GM21717 (cell line): ENCODE measurements at regions not wholly inside any gene's neighbourhood (a gene's known extent, or its start where the extent isn't known, plus 50 kb on each side); places are given as distances from the start of the nearest gene placed in this dataset.
"Not testable (repeated sequence)": the region's sequence is repeated elsewhere in the genome, so short reads cannot be mapped to it uniquely, and the experiment has no call there.

Source experiments
- ATAC-seq: cut with Tn5 transposase; IDR thresholded peaks from one replicate; pipeline ENCODE4 v1.9.1; 2021; ENCODE audit warnings: mild to moderate bottlenecking, moderate library complexity; ENCODE audit not compliant: unreplicated experiment

GRCh38 chr15:95119041-95119610, 887.8 kb downstream of the MCTP2 start:
- ATAC-seq: no peak

GRCh38 chr15:95120595-95120994, 889.2 kb downstream of the MCTP2 start:
- no peak for ATAC-seq

- ATAC-seq: no peak
Observed at GRCh38 chr15:95121191-95121590, 889.8 kb downstream of the MCTP2 start.

- ATAC-seq: no peak
Observed at GRCh38 chr15:95125803-95126202, 894.4 kb downstream of the MCTP2 start.

- ATAC-seq: no peak
Observed at GRCh38 chr15:95127356-95127755, 896.0 kb downstream of the MCTP2 start.

- no peak for ATAC-seq
Observed at GRCh38 chr15:95129574-95129973, 898.2 kb downstream of the MCTP2 start.

DNA sequence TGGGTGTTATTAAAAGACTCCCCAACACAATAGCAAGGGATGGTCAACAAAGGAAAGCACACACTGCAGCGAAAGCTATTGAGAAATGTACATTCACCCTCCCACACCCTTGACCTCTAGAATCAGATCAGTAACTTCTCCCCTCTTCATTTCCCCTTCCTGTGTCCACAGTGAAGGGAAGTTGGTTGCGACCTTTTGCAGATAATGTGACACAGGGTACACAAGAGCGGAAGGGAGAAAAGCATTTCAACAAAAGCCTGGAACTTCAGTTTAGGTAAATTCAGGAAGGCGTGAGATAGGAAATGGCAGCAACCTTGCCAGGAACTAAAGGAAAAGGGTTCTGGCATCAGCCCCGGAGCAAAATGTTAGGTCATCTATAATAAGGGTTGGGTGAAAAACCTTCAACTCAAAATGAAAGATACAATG, 899.8 kb downstream of the MCTP2 start:
- no peak for ATAC-seq

DNA sequence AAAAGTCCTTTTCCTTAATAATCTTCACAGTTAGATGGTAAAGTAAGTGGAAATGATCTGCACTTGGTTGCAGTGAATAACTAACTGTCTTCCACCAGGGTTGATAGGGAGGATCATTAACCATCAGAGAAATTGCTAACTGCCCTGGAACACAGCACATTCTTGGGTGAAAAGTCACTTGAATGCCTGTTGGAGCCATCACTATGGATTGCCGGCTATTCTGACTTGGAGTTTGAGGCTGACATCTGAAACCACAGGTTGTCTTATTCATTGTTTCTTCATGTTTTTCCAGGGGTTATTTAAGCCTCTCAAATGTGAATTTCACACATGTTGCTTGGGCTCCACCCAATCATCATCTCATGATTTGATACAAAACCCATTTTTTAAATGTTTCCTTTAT, 901.4 kb downstream of the MCTP2 start:
- no peak for ATAC-seq

GRCh38 chr15:95134431-95135110, 903.2 kb downstream of the MCTP2 start:
- ATAC-seq: no peak

- ATAC-seq: no peak
Observed at GRCh38 chr15:95138604-95139270, 907.4 kb downstream of the MCTP2 start.

- ATAC-seq: no peak
Observed at GRCh38 chr15:95141486-95141885, 910.1 kb downstream of the MCTP2 start.

DNA sequence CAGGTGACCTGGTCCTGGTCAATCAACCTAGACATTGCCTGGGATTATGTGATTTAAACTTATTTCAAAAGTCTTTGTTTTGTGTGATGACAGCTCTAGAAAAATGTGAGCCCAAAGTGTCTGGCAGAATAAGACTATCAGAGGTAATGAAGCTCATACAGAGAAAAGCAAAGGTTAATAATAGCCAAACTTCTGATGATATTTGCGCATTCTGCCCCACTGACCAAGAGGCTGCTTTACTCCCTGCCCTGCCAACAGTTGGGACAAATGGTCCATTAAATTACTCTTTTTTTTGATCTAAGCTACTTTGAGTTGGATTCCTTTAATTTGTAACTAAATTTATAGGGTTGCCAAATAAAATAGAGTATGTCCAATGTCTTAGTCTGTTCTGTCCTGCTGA, 911.2 kb downstream of the MCTP2 start:
- ATAC-seq: no peak

- ATAC-seq: no peak
Observed at GRCh38 chr15:95146481-95146880, 915.1 kb downstream of the MCTP2 start.

GRCh38 chr15:95148183-95148582, 916.8 kb downstream of the MCTP2 start:
- ATAC-seq: no peak

DNA sequence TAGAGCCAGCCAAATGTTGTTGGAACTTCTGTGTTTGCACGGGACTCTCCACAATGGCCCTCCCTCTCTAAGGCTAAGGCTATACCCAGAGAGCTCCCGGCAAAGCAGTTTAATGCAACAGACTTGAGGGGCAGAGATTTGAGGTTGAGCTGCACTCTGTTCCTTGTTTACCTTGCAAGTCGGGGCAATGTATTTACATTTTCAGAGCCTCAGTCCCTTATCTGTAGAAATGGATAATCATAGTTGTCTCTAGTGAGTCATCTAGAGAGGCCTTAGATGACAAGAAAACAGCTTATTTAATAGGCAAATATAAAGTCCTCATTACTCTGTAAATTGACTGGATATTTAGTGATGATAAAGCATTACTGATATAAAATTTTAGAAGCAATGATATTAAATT, 917.7 kb downstream of the MCTP2 start:
- ATAC-seq: no peak

- no peak for ATAC-seq
Observed at GRCh38 chr15:95149771-95150170, 918.4 kb downstream of the MCTP2 start.

GRCh38 chr15:95150466-95150865, 919.1 kb downstream of the MCTP2 start:
- no peak for ATAC-seq

GRCh38 chr15:95152741-95153140, 921.4 kb downstream of the MCTP2 start:
- ATAC-seq: no peak

DNA sequence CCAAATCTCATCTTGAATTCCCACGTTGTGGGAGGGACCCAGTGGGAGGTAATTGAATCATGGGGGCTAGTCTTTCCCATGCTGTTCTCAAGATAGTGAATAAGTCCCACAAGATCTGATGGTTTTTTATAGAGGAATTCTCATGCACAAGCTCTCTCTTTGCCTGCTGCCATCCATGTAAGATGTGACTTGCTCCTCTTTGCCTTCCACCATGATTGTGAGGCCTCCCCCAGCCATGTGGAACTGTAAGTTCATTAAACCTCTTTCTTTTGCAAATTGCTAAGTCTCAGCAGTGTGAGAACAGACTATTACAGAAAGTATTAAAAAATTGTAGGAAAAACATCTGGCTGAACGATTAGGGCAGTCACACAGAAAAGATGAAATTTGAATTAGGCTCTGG, 921.8 kb downstream of the MCTP2 start:
- not testable (repeated sequence) for ATAC-seq

DNA sequence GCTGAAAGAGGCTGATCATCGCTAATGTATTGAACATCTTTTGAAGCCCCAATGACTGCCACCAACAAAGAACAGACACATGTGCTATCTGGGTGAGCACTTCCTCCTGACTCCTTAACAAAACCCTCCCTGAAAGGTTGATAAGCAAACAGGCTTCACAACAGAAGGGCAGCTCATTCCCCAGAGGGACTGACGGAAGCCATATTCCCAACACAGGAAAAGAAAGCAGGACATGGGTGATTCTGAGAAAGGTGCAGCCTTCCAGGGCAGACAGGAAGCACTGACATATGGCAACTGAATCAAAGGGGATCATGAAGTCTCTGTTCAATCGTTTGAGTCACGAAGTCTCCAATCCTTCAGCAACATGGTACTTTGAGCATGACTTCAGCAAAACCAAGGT, 929.0 kb downstream of the MCTP2 start:
- ATAC-seq: no peak

DNA sequence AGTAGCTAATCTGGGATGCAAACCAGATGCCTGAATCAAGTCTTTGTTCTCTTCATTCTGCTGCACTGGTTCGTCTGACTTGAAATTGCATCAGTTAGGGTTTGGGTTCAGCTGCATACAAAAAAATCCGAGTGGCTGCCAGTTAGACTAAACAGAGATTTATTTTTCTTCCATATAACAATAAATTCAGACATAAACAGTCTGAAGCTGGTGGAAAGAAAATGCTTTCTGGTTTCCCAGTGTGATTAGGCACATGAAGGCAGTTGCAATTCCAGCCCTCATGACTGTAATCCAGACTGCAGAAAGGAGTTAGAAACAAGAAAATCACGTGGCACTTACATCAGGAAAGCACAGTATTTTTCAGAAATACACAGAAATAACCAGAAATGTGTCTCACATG, 930.7 kb downstream of the MCTP2 start:
- no peak for ATAC-seq

GRCh38 chr15:95162531-95162930, 931.2 kb downstream of the MCTP2 start:
- ATAC-seq: no peak
